ENCODE measurements at regions not wholly inside any gene's neighbourhood (a gene's known extent, or its start where the extent isn't known, plus 50 kb on each side); places are given as distances from the start of the nearest gene placed in this dataset.

DNA sequence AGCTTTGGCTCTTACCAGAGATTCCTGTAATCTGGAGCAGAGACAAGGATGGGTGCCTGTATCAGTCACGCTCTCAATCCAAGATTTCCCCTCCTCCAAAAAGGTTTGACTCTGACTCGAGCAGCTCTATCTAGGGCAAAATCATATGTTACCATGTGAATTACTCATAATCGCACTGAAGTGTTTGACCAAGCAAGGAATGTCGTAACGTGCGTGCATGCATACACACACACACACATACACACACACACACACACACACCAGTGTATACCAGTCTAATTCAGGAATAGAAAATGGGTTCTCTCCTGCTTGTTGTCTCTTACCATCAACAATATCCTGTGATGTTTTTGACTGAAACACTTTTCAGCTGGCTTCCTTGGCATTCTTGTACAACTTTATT lies 835.1 kb downstream of the KCNJ2 start:
- DNase-seq (ENCODE audit: low read depth, low spot score) (no peak), FAIRE-seq (no peak)
- Histone ChIP-seq H2AFZ (ENCODE audit: control insufficient read depth, low read length) (no peak overlapping the region), H3K4me1 (ENCODE audit: control insufficient read depth, extremely low read depth, insufficient read depth, low read length) (no peaks in the 10 kb centered on the region), H3K27ac (ENCODE audit: control insufficient read depth, insufficient read depth, low read length) (no peak overlapping the region), H3K36me3 (ENCODE audit: control insufficient read depth in 2 of 2, extremely low read depth in 1 of 2, insufficient read depth in 2 of 2, low read length in 2 of 2) (no peaks in the 10 kb centered on the region), H3K9me1 (ENCODE audit: control insufficient read depth, extremely low read depth, insufficient read depth, low read length) (no peaks in the 10 kb centered on the region), H3K4me2 (ENCODE audit: control insufficient read depth, extremely low read depth, insufficient read depth, low read depth, low read length) (no peak overlapping the region), H4K20me1 (ENCODE audit: control insufficient read depth, extremely low read depth, insufficient read depth, low read length) (no peaks in the 10 kb centered on the region), H3K9me3 (ENCODE audit: control insufficient read depth, low read depth, low read length) (no peaks in the 10 kb centered on the region), H3K27me3 (ENCODE audit: control insufficient read depth, extremely low read depth, insufficient read depth, low read length) (peaks cover 2% of the 10 kb centered on the region), H3K79me2 (ENCODE audit: control insufficient read depth, insufficient read depth, low read length) (no peaks in the 10 kb centered on the region), H3K4me3 (ENCODE audit: control insufficient read depth in 2 of 3, extremely low read depth in 1 of 3, insufficient read depth in 2 of 3, low read depth in 1 of 3, low read length in 3 of 3) (no peak overlapping the region), H3K9ac (ENCODE audit: control insufficient read depth, extremely low read depth, insufficient read depth, low read length) (no peak overlapping the region)
- dilution Hi-C loops (cut with MboI; ENCODE audit: extremely low pct_ligation_motif_present, low sequenced_read_pairs): no loop called here
- no peak for TF ChIP-seq EZH2 (IDR thresholded peaks at IDR 0.05; ENCODE audit: low read length)
- TF ChIP-seq, protein P1, sequence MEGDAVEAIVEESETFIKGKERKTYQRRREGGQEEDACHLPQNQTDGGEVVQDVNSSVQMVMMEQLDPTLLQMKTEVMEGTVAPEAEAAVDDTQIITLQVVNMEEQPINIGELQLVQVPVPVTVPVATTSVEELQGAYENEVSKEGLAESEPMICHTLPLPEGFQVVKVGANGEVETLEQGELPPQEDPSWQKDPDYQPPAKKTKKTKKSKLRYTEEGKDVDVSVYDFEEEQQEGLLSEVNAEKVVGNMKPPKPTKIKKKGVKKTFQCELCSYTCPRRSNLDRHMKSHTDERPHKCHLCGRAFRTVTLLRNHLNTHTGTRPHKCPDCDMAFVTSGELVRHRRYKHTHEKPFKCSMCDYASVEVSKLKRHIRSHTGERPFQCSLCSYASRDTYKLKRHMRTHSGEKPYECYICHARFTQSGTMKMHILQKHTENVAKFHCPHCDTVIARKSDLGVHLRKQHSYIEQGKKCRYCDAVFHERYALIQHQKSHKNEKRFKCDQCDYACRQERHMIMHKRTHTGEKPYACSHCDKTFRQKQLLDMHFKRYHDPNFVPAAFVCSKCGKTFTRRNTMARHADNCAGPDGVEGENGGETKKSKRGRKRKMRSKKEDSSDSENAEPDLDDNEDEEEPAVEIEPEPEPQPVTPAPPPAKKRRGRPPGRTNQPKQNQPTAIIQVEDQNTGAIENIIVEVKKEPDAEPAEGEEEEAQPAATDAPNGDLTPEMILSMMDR (optimal IDR thresholded peaks at IDR 0.05 in 1 of 3, IDR thresholded peaks at IDR 0.05 in 1 of 3, conservative IDR thresholded peaks at IDR 0.05 in 1 of 3; ENCODE audit: extremely low read depth in 1 of 3, insufficient read depth in 2 of 3, low read length in 3 of 3): no peak

- FAIRE-seq (no peak), DNase-seq (ENCODE audit: low read depth, low spot score) (no peak)
- no peaks in the 10 kb centered on the region for H4K20me1 ChIP-seq (ENCODE audit: control insufficient read depth, extremely low read depth, insufficient read depth, low read length)
- no peak overlapping the region for H2AFZ ChIP-seq (ENCODE audit: control insufficient read depth, low read length)
- no peaks in the 10 kb centered on the region for H3K4me1 ChIP-seq (ENCODE audit: control insufficient read depth, extremely low read depth, insufficient read depth, low read length)
- no peaks in the 10 kb centered on the region for H3K36me3 ChIP-seq (ENCODE audit: control insufficient read depth in 2 of 2, extremely low read depth in 1 of 2, insufficient read depth in 2 of 2, low read length in 2 of 2)
- no peak overlapping the region for H3K27ac ChIP-seq (ENCODE audit: control insufficient read depth, insufficient read depth, low read length)
- H3K79me2 ChIP-seq (ENCODE audit: control insufficient read depth, insufficient read depth, low read length): no peaks in the 10 kb centered on the region
- no peak overlapping the region for H3K4me3 ChIP-seq (ENCODE audit: control insufficient read depth in 2 of 3, extremely low read depth in 1 of 3, insufficient read depth in 2 of 3, low read depth in 1 of 3, low read length in 3 of 3)
- no peaks in the 10 kb centered on the region for H3K9me3 ChIP-seq (ENCODE audit: control insufficient read depth, low read depth, low read length)
- dilution Hi-C loops (cut with MboI; ENCODE audit: extremely low pct_ligation_motif_present, low sequenced_read_pairs): no loop called here
- no peak overlapping the region for H3K9ac ChIP-seq (ENCODE audit: control insufficient read depth, extremely low read depth, insufficient read depth, low read length)
- H3K27me3 ChIP-seq (ENCODE audit: control insufficient read depth, extremely low read depth, insufficient read depth, low read length): no peaks in the 10 kb centered on the region
- TF ChIP-seq, protein P1 (optimal IDR thresholded peaks at IDR 0.05 in 1 of 3, IDR thresholded peaks at IDR 0.05 in 1 of 3, conservative IDR thresholded peaks at IDR 0.05 in 1 of 3; ENCODE audit: extremely low read depth in 1 of 3, insufficient read depth in 2 of 3, low read length in 3 of 3): no peak
- no peak for TF ChIP-seq EZH2 (IDR thresholded peaks at IDR 0.05; ENCODE audit: low read length)
- no peak overlapping the region for H3K4me2 ChIP-seq (ENCODE audit: control insufficient read depth, extremely low read depth, insufficient read depth, low read depth, low read length)
- no peaks in the 10 kb centered on the region for H3K9me1 ChIP-seq (ENCODE audit: control insufficient read depth, extremely low read depth, insufficient read depth, low read length)
These were observed 842.1 kb downstream of the KCNJ2 start for GRCh38 chr17:71011391-71011790.

Measured in keratinocyte (primary cell).